ENCODE measurements at regions not wholly inside any gene's neighbourhood (a gene's known extent, or its start where the extent isn't known, plus 50 kb on each side); places are given as distances from the start of the nearest gene placed in this dataset.

GRCh38 chr6:133185731-133186130, 55.4 kb upstream of the EYA4 start:
- no peak for DNase-seq (ENCODE audit: low read depth)

GRCh38 chr6:133187114-133187513, 54.0 kb upstream of the EYA4 start:
- no peak for DNase-seq (ENCODE audit: low read depth)

DNA sequence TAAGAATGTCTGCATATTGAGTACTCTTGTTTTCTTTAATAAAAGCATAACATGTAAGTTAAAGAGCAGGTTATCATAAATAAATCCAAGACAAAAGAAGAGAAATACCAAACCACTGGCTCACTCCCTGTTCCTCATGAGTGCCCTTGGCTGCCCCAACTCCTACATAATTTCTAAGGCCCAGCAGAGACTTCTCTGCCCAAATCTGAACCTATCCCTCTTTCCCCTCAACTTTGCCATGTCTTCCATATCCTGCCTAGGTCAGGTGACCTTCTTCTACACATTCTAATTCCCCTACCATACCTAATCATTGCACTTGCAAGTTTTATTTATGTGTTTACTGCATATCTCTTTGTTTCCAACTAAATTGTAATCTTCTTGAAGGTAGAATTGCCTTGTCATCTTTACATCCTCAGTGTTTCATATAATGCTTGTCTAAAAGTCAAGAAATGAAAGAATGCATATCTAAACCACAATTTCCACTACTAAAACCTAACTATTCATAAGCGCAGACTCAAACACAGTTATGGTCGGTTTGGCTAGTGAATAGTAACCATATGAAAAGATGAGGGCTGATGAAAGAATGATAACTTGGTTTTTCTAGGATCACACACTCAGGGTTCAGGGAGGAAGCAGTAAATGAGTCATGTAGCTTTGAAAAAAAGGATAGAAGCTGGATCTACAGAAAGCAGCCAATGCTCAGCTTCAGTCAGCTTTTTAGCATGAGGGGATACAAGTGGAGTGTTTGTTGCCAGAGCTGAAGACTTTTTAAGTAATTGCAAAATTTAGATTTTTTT, 53.3 kb upstream of the EYA4 start:
- no peak for DNase-seq (ENCODE audit: low read depth)

- DNase-seq (ENCODE audit: low read depth), result no peak
Observed at GRCh38 chr6:133190912-133191311, 50.2 kb upstream of the EYA4 start.

GRCh38 chr6:133191323-133191722, 49.8 kb upstream of the EYA4 start:
- no peak for DNase-seq (ENCODE audit: low read depth)

Measured in activated T-helper 1 cell treated with Interleukin-2 at 50 U/mL for 16 hours (primary cell).